ENCODE measurements at regions not wholly inside any gene's neighbourhood (a gene's known extent, or its start where the extent isn't known, plus 50 kb on each side); places are given as distances from the start of the nearest gene placed in this dataset.
A peak's percentile ranks its signal among the peaks of the same experiment; 100 is the strongest.
"Not testable (repeated sequence)": the region's sequence is repeated elsewhere in the genome, so short reads cannot be mapped to it uniquely, and the experiment has no call there.

GRCh38 chr18:14606546-14606945 is 63.1 kb upstream of the POTEC start:
- no CpG with 5 or more reads among the region's 2 CpGs for WGBS (ENCODE audit: insufficient coverage)
- H3K4me3 ChIP-seq (ENCODE audit: low read depth, low read length); H3K36me3 ChIP-seq (ENCODE audit: control insufficient read depth, insufficient read depth, low read length): not testable (repeated sequence)

GRCh38 chr18:14607360-14607759 is 64.0 kb upstream of the POTEC start:
- no CpG with 5 or more reads among the region's 1 CpG for WGBS (ENCODE audit: insufficient coverage)
- DNase-seq (ENCODE audit: low read depth in 4 of 6, low spot score in 6 of 6); H3K4me1 ChIP-seq (ENCODE audit: control insufficient read depth, insufficient read depth, low read length); H3K9me3 ChIP-seq (ENCODE audit: control insufficient read depth, insufficient read depth, low read length); H3K4me3 ChIP-seq (ENCODE audit: low read depth, low read length); H3K36me3 ChIP-seq (ENCODE audit: control insufficient read depth, insufficient read depth, low read length); H3K27ac ChIP-seq (ENCODE audit: low read depth, low read length); H3K27me3 ChIP-seq (ENCODE audit: control insufficient read depth, insufficient read depth, low read length): not testable (repeated sequence)

More at GRCh38 chr18:14606546-14606945, 63.1 kb upstream of the POTEC start:
- H3K4me1 ChIP-seq (ENCODE audit: control insufficient read depth, insufficient read depth, low read length); H3K27me3 ChIP-seq (ENCODE audit: control insufficient read depth, insufficient read depth, low read length); H3K9me3 ChIP-seq (ENCODE audit: control insufficient read depth, insufficient read depth, low read length); DNase-seq (ENCODE audit: low read depth in 4 of 6, low spot score in 6 of 6); H3K27ac ChIP-seq (ENCODE audit: low read depth, low read length): not testable (repeated sequence)

GRCh38 chr18:14612422-14612821 is 69.0 kb upstream of the POTEC start:
- not testable (repeated sequence) for H3K36me3 ChIP-seq (ENCODE audit: control insufficient read depth, insufficient read depth, low read length); H3K27ac ChIP-seq (ENCODE audit: low read depth, low read length)

GRCh38 chr18:14614485-14614884 is 71.1 kb upstream of the POTEC start:
- not testable (repeated sequence) for H3K27ac ChIP-seq (ENCODE audit: low read depth, low read length); H3K9me3 ChIP-seq (ENCODE audit: control insufficient read depth, insufficient read depth, low read length); H3K27me3 ChIP-seq (ENCODE audit: control insufficient read depth, insufficient read depth, low read length); DNase-seq (ENCODE audit: low read depth in 4 of 6, low spot score in 6 of 6); H3K4me3 ChIP-seq (ENCODE audit: low read depth, low read length); H3K4me1 ChIP-seq (ENCODE audit: control insufficient read depth, insufficient read depth, low read length); H3K36me3 ChIP-seq (ENCODE audit: control insufficient read depth, insufficient read depth, low read length)
- no CpG with 5 or more reads among the region's 4 CpGs for WGBS (ENCODE audit: insufficient coverage)

More at GRCh38 chr18:14612422-14612821, 69.0 kb upstream of the POTEC start:
- not testable (repeated sequence) for H3K4me1 ChIP-seq (ENCODE audit: control insufficient read depth, insufficient read depth, low read length); DNase-seq (ENCODE audit: low read depth in 4 of 6, low spot score in 6 of 6); H3K9me3 ChIP-seq (ENCODE audit: control insufficient read depth, insufficient read depth, low read length); H3K27me3 ChIP-seq (ENCODE audit: control insufficient read depth, insufficient read depth, low read length); H3K4me3 ChIP-seq (ENCODE audit: low read depth, low read length)

- not testable (repeated sequence) for H3K36me3 ChIP-seq (ENCODE audit: control insufficient read depth, insufficient read depth, low read length); H3K27me3 ChIP-seq (ENCODE audit: control insufficient read depth, insufficient read depth, low read length); H3K9me3 ChIP-seq (ENCODE audit: control insufficient read depth, insufficient read depth, low read length); H3K4me3 ChIP-seq (ENCODE audit: low read depth, low read length); H3K4me1 ChIP-seq (ENCODE audit: control insufficient read depth, insufficient read depth, low read length); DNase-seq (ENCODE audit: low read depth in 4 of 6, low spot score in 6 of 6); H3K27ac ChIP-seq (ENCODE audit: low read depth, low read length)
- no CpG with 5 or more reads among the region's 5 CpGs for WGBS (ENCODE audit: insufficient coverage)
Measured at GRCh38 chr18:14627336-14627735, 83.9 kb upstream of the POTEC start.

GRCh38 chr18:14628323-14628978 is 85.1 kb upstream of the POTEC start:
- DNase-seq (ENCODE audit: low read depth in 4 of 6, low spot score in 6 of 6); H3K27ac ChIP-seq (ENCODE audit: low read depth, low read length); H3K9me3 ChIP-seq (ENCODE audit: control insufficient read depth, insufficient read depth, low read length); H3K4me3 ChIP-seq (ENCODE audit: low read depth, low read length); H3K4me1 ChIP-seq (ENCODE audit: control insufficient read depth, insufficient read depth, low read length); H3K36me3 ChIP-seq (ENCODE audit: control insufficient read depth, insufficient read depth, low read length); H3K27me3 ChIP-seq (ENCODE audit: control insufficient read depth, insufficient read depth, low read length): not testable (repeated sequence)
- no CpG with 5 or more reads among the region's 3 CpGs for WGBS (ENCODE audit: insufficient coverage)

- not testable (repeated sequence) for H3K27ac ChIP-seq (ENCODE audit: low read depth, low read length); H3K36me3 ChIP-seq (ENCODE audit: control insufficient read depth, insufficient read depth, low read length); H3K4me3 ChIP-seq (ENCODE audit: low read depth, low read length); H3K27me3 ChIP-seq (ENCODE audit: control insufficient read depth, insufficient read depth, low read length); DNase-seq (ENCODE audit: low read depth in 4 of 6, low spot score in 6 of 6); H3K4me1 ChIP-seq (ENCODE audit: control insufficient read depth, insufficient read depth, low read length); H3K9me3 ChIP-seq (ENCODE audit: control insufficient read depth, insufficient read depth, low read length)
- WGBS (ENCODE audit: insufficient coverage), result 50% methylated on average over 1 of the region's 1 CpG
Measured at GRCh38 chr18:14628979-14629325, 85.6 kb upstream of the POTEC start.

GRCh38 chr18:14632976-14633375 is 89.6 kb upstream of the POTEC start:
- H3K4me1 ChIP-seq (ENCODE audit: control insufficient read depth, insufficient read depth, low read length); H3K27me3 ChIP-seq (ENCODE audit: control insufficient read depth, insufficient read depth, low read length); H3K4me3 ChIP-seq (ENCODE audit: low read depth, low read length); H3K36me3 ChIP-seq (ENCODE audit: control insufficient read depth, insufficient read depth, low read length); H3K9me3 ChIP-seq (ENCODE audit: control insufficient read depth, insufficient read depth, low read length); H3K27ac ChIP-seq (ENCODE audit: low read depth, low read length); DNase-seq (ENCODE audit: low read depth in 4 of 6, low spot score in 6 of 6): not testable (repeated sequence)
- 87% methylated on average over 10 of the region's 16 CpGs for WGBS (ENCODE audit: insufficient coverage)

GRCh38 chr18:14638008-14638407 is 94.6 kb upstream of the POTEC start:
- not testable (repeated sequence) for H3K27ac ChIP-seq (ENCODE audit: low read depth, low read length); DNase-seq (ENCODE audit: low read depth in 4 of 6, low spot score in 6 of 6); H3K4me3 ChIP-seq (ENCODE audit: low read depth, low read length); H3K4me1 ChIP-seq (ENCODE audit: control insufficient read depth, insufficient read depth, low read length); H3K9me3 ChIP-seq (ENCODE audit: control insufficient read depth, insufficient read depth, low read length); H3K36me3 ChIP-seq (ENCODE audit: control insufficient read depth, insufficient read depth, low read length); H3K27me3 ChIP-seq (ENCODE audit: control insufficient read depth, insufficient read depth, low read length)
- no CpG with 5 or more reads among the region's 5 CpGs for WGBS (ENCODE audit: insufficient coverage)

GRCh38 chr18:14641121-14641520 is 97.7 kb upstream of the POTEC start:
- WGBS (ENCODE audit: insufficient coverage), result 73% methylated on average over 12 of the region's 13 CpGs
- not testable (repeated sequence) for H3K27ac ChIP-seq (ENCODE audit: low read depth, low read length); H3K9me3 ChIP-seq (ENCODE audit: control insufficient read depth, insufficient read depth, low read length); H3K4me1 ChIP-seq (ENCODE audit: control insufficient read depth, insufficient read depth, low read length); H3K36me3 ChIP-seq (ENCODE audit: control insufficient read depth, insufficient read depth, low read length); H3K27me3 ChIP-seq (ENCODE audit: control insufficient read depth, insufficient read depth, low read length); H3K4me3 ChIP-seq (ENCODE audit: low read depth, low read length)
- peak in 1 of 6 donors; percentile 0 for DNase-seq (ENCODE audit: low read depth in 4 of 6, low spot score in 6 of 6)
